H9 (cell line): ENCODE measurements at regions not wholly inside any gene's neighbourhood (a gene's known extent, or its start where the extent isn't known, plus 50 kb on each side); places are given as distances from the start of the nearest gene placed in this dataset.

ENCODE experiments used
- DNase-seq: peaks from one replicate; pipeline ENCODE4 v3.0.0-alpha.2; 2017
- H2AFZ ChIP-seq: one replicate; pipeline ENCODE4 v1.6.1; 2013; ENCODE audit warnings: mild to moderate bottlenecking, low read length, control low read depth, moderate library complexity
- H2AK5ac ChIP-seq: 2 replicates; pipeline ENCODE4 v1.6.1; 2013; ENCODE audit warnings: low read length, control low read depth, mixed read lengths; ENCODE audit not compliant: insufficient read length
- H2BK120ac ChIP-seq: one replicate; pipeline ENCODE4 v1.6.1; 2013; ENCODE audit warnings: low read depth, mild to moderate bottlenecking, low read length, control low read depth, inconsistent platforms; ENCODE audit not compliant: poor library complexity, severe bottlenecking
- H2BK12ac ChIP-seq: 2 replicates; pipeline ENCODE4 v1.6.1; 2013; ENCODE audit warnings: low read length, control low read depth, mixed read lengths, low read depth; ENCODE audit not compliant: insufficient read length
- H2BK15ac ChIP-seq: 2 replicates; pipeline ENCODE4 v1.6.1; 2013; ENCODE audit warnings: low read depth, low read length, control low read depth
- H2BK20ac ChIP-seq: one replicate; pipeline ENCODE4 v1.6.1; 2013; ENCODE audit warnings: low read depth, mild to moderate bottlenecking, low read length, control low read depth, inconsistent platforms; ENCODE audit not compliant: poor library complexity, severe bottlenecking
- H2BK5ac ChIP-seq: 2 replicates; pipeline ENCODE4 v1.6.1; 2013; ENCODE audit warnings: low read length, control low read depth, mixed read lengths; ENCODE audit not compliant: insufficient read length
- H3K14ac ChIP-seq: 2 replicates; pipeline ENCODE4 v1.6.1; 2013; ENCODE audit warnings: low read length, control low read depth; ENCODE audit not compliant: insufficient read depth
- H3K18ac ChIP-seq: 2 replicates; pipeline ENCODE4 v1.6.1; 2013; ENCODE audit warnings: low read depth, mild to moderate bottlenecking, mixed read lengths, low read length, control low read depth; ENCODE audit not compliant: insufficient read length
- H3K23ac ChIP-seq: 2 replicates; pipeline ENCODE4 v1.6.1; 2013; ENCODE audit warnings: low read length, control low read depth, mixed read lengths, low read depth; ENCODE audit not compliant: insufficient read length
- H3K23me2 ChIP-seq: 2 replicates; pipeline ENCODE4 v1.6.1; 2013; ENCODE audit warnings: low read depth, mild to moderate bottlenecking, mixed read lengths, low read length, control low read depth; ENCODE audit not compliant: insufficient read length, poor library complexity, severe bottlenecking
- H3K27ac ChIP-seq: 2 replicates; pipeline ENCODE4 v1.5.1; 2013; ENCODE audit warnings: low read length, control low read depth, mixed read lengths, low read depth; ENCODE audit not compliant: insufficient read length
- H3K27me3 ChIP-seq: 2 replicates; pipeline ENCODE4 v1.6.1; 2013; ENCODE audit warnings: low read length, control low read depth, inconsistent platforms; ENCODE audit not compliant: insufficient read depth
- H3K4ac ChIP-seq: 2 replicates; pipeline ENCODE4 v1.6.1; 2013; ENCODE audit warnings: low read depth, mild to moderate bottlenecking, control low read depth, inconsistent platforms, low read length, moderate library complexity
- H3K4me1 ChIP-seq: 2 replicates; pipeline ENCODE4 v1.6.1; 2013; ENCODE audit warnings: low read length, control low read depth, inconsistent platforms; ENCODE audit not compliant: insufficient read depth
- H3K4me2 ChIP-seq: 2 replicates; pipeline ENCODE4 v1.6.1; 2013; ENCODE audit warnings: low read length, control low read depth, mixed read lengths; ENCODE audit not compliant: insufficient read length, insufficient read depth
- H3K56ac ChIP-seq: 2 replicates; pipeline ENCODE4 v1.6.1; 2013; ENCODE audit warnings: low read depth, mild to moderate bottlenecking, mixed read lengths, low read length, control low read depth; ENCODE audit not compliant: insufficient read length
- H3K79me1 ChIP-seq: 2 replicates; pipeline ENCODE4 v1.6.1; 2013; ENCODE audit warnings: low read depth, mild to moderate bottlenecking, moderate library complexity, low read length, control low read depth, inconsistent platforms; ENCODE audit not compliant: insufficient read depth, poor library complexity, severe bottlenecking
- H3K79me2 ChIP-seq: 2 replicates; pipeline ENCODE4 v1.6.1; 2013; ENCODE audit warnings: low read length, control low read depth, inconsistent platforms; ENCODE audit not compliant: insufficient read depth
- H3K9ac ChIP-seq: 2 replicates; pipeline ENCODE4 v1.6.1; 2013; ENCODE audit warnings: low read length, control low read depth, mixed read lengths; ENCODE audit not compliant: insufficient read length; ENCODE audit errors: extremely low read depth
- H3K9me3 ChIP-seq: one replicate; pipeline ENCODE4 v1.6.1; 2013; ENCODE audit warnings: low read depth, low read length, inconsistent platforms; ENCODE audit not compliant: control insufficient read depth
- H3T11ph ChIP-seq: one replicate; pipeline ENCODE4 v1.6.1; 2013; ENCODE audit warnings: mild to moderate bottlenecking, low read length, control low read depth, inconsistent platforms
- H4K20me1 ChIP-seq: one replicate; pipeline ENCODE4 v1.6.1; 2013; ENCODE audit not compliant: control insufficient read depth, insufficient read length, insufficient read depth
- H4K5ac ChIP-seq: 2 replicates; pipeline ENCODE4 v1.6.1; 2013; ENCODE audit warnings: low read depth, mild to moderate bottlenecking, mixed read lengths, low read length, control low read depth; ENCODE audit not compliant: insufficient read length
- H4K8ac ChIP-seq: replicated peaks from 2 replicates; pipeline ENCODE4 v1.6.1; 2013; ENCODE audit warnings: low read length, control low read depth, mixed read lengths, low read depth; ENCODE audit not compliant: insufficient read length
- H4K91ac ChIP-seq: 2 replicates; pipeline ENCODE4 v1.6.1; 2013; ENCODE audit warnings: low read depth, mild to moderate bottlenecking, moderate library complexity, mixed read lengths, low read length, control low read depth; ENCODE audit not compliant: insufficient read length
- H3K27ac Mint-ChIP-seq, 3 experiments: 2 replicates in 2 of 3; 3 replicates in 1 of 3; pipeline ENCODE4 v1.8.0; 2020 to 2021; ENCODE audit warnings: mixed read lengths in 3 of 3, mild to moderate bottlenecking in 1 of 3, moderate library complexity in 1 of 3
- H3K27me3 Mint-ChIP-seq: 2 replicates; pipeline ENCODE4 v1.8.0; 2021; ENCODE audit warnings: low read depth, mild to moderate bottlenecking, moderate library complexity, mixed read lengths
- H3K36me3 Mint-ChIP-seq, 3 experiments: 2 replicates in 2 of 3; 3 replicates in 1 of 3; pipeline ENCODE4 v1.8.0; 2020 to 2021; ENCODE audit warnings: low read depth in 3 of 3, mixed read lengths in 3 of 3; ENCODE audit not compliant: insufficient read depth in 1 of 3
- H3K4me1 Mint-ChIP-seq, 2 experiments: 2 replicates each; pipeline ENCODE4 v1.8.0; 2020; ENCODE audit warnings: mixed read lengths in 2 of 2
- H3K4me3 Mint-ChIP-seq, 2 experiments: 2 replicates in 1 of 2; 3 replicates in 1 of 2; pipeline ENCODE4 v1.8.0; 2020 to 2021; ENCODE audit warnings: mild to moderate bottlenecking in 2 of 2, mixed read lengths in 2 of 2, moderate library complexity in 1 of 2
- H3K9me3 Mint-ChIP-seq, 2 experiments: 2 replicates in 1 of 2; 3 replicates in 1 of 2; pipeline ENCODE4 v1.8.0; 2020; ENCODE audit warnings: mild to moderate bottlenecking in 2 of 2, mixed read lengths in 2 of 2, moderate library complexity in 1 of 2
- WGBS: extraction: QIAGEN DNeasy Blood & Tissue Kit; methylation state at CpG from one replicate; pipeline ENCODE4 v1.1.7; 2013; ENCODE audit warnings: missing lambda C conversion rate, low lambda C conversion rate, mixed read lengths; ENCODE audit not compliant: insufficient read length; ENCODE audit errors: extremely low coverage; 5-methylcytosine and 5-hydroxymethylcytosine counted together
- TF ChIP-seq, protein P1 (sequence below): fragments of 200-600 bp; sonication (generic); conservative IDR thresholded peaks from 3 replicates; pipeline ENCODE4 v1.8.0; 2021; ENCODE audit warnings: antibody characterized with exemption, mild to moderate bottlenecking

- Histone ChIP-seq H3K4me1 (no peaks in the 10 kb centered on the region), H4K5ac (no peak overlapping the region), H2BK15ac (no peak overlapping the region), H4K91ac (no peak overlapping the region), H3K23ac (no peak overlapping the region), H2BK12ac (no peak overlapping the region), H2AFZ (no peak overlapping the region), H3K27ac (no peak overlapping the region), H3K56ac (no peak overlapping the region), H3K23me2 (no peaks in the 10 kb centered on the region), H2BK20ac (no peak overlapping the region), H2AK5ac (no peak overlapping the region), H3K4me2 (no peak overlapping the region), H3K14ac (no peak overlapping the region), H4K20me1 (no peaks in the 10 kb centered on the region), H3K9ac (no peak overlapping the region), H2BK5ac (no peak overlapping the region), H3T11ph (no peak overlapping the region), H3K9me3 (no peaks in the 10 kb centered on the region), H3K27me3 (no peaks in the 10 kb centered on the region; the same call in 1 of the 2 replicates), H4K8ac (no peak overlapping the region), H3K79me1 (no peaks in the 10 kb centered on the region), H3K4ac (no peak overlapping the region), H2BK120ac (no peak overlapping the region), H3K79me2 (no peaks in the 10 kb centered on the region), H3K18ac (no peak overlapping the region)
- Mint-ChIP-seq H3K4me3 (no peak overlapping the region), H3K27me3 (peaks cover 1% of the 10 kb centered on the region; the same call in 1 of the 2 replicates), H3K36me3 (no peaks in the 10 kb centered on the region), H3K4me1 (peaks cover 0 to 3% of the 10 kb centered on the region in 2 experiments; a peak in 2 of 4 replicates), H3K27ac (peak overlapping the region in 1 of 3 experiments; percentile 49; a peak in 3 of 7 replicates), H3K9me3 (no peaks in the 10 kb centered on the region)
- no peak for DNase-seq
- TF ChIP-seq, protein P1, sequence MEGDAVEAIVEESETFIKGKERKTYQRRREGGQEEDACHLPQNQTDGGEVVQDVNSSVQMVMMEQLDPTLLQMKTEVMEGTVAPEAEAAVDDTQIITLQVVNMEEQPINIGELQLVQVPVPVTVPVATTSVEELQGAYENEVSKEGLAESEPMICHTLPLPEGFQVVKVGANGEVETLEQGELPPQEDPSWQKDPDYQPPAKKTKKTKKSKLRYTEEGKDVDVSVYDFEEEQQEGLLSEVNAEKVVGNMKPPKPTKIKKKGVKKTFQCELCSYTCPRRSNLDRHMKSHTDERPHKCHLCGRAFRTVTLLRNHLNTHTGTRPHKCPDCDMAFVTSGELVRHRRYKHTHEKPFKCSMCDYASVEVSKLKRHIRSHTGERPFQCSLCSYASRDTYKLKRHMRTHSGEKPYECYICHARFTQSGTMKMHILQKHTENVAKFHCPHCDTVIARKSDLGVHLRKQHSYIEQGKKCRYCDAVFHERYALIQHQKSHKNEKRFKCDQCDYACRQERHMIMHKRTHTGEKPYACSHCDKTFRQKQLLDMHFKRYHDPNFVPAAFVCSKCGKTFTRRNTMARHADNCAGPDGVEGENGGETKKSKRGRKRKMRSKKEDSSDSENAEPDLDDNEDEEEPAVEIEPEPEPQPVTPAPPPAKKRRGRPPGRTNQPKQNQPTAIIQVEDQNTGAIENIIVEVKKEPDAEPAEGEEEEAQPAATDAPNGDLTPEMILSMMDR, result no peak
- no CpG with 5 or more reads among the region's 6 CpGs for WGBS
These were observed 151.1 kb upstream of the HAPLN1 start for GRCh38 chr5:83871533-83872395.
